ENCODE measurements at regions not wholly inside any gene's neighbourhood (a gene's known extent, or its start where the extent isn't known, plus 50 kb on each side); places are given as distances from the start of the nearest gene placed in this dataset.

GRCh38 chr5:12125895-12126294 is 221.6 kb upstream of the CTNND2 start:
- TF ChIP-seq CTCF (IDR thresholded peaks at IDR 0.05; ENCODE audit: poor library complexity) (no peak), EZH2phosphoT487 (IDR thresholded peaks at IDR 0.05; ENCODE audit: low read depth, severe bottlenecking, unreplicated experiment) (no peak), EZH2 (IDR thresholded peaks at IDR 0.05; ENCODE audit: borderline replicate concordance) (no peak)
- H3K9me3 ChIP-seq (ENCODE audit: low read depth): no peaks in the 10 kb centered on the region
- no peaks in the 10 kb centered on the region for H3K36me3 ChIP-seq (replicated peaks; ENCODE audit: insufficient read depth, low read depth)
- DNase-seq (ENCODE audit: low spot score): no peak
- H3K4me2 ChIP-seq: no peak overlapping the region
- H3K4me1 ChIP-seq (ENCODE audit: insufficient read depth): no peaks in the 10 kb centered on the region
- H2AFZ ChIP-seq: no peak overlapping the region
- no peaks in the 10 kb centered on the region for H3K27me3 ChIP-seq
- WGBS (ENCODE audit: low lambda C conversion rate, missing lambda C conversion rate): 99% methylated on average over 7 of the region's 7 CpGs
- no peaks in the 10 kb centered on the region for H3K79me2 ChIP-seq
- H3K27ac ChIP-seq: no peak overlapping the region
- H4K20me1 ChIP-seq (ENCODE audit: insufficient read depth, poor library complexity, severe bottlenecking): no peaks in the 10 kb centered on the region
- H3K9me2 ChIP-seq (replicated peaks; ENCODE audit: insufficient read depth): no peaks in the 10 kb centered on the region
- H3K4me3 ChIP-seq: no peak overlapping the region

GRCh38 chr5:12119657-12120056 is 215.4 kb upstream of the CTNND2 start:
- no peak for TF ChIP-seq EZH2phosphoT487 (IDR thresholded peaks at IDR 0.05; ENCODE audit: low read depth, severe bottlenecking, unreplicated experiment)
- no peak for TF ChIP-seq CTCF (IDR thresholded peaks at IDR 0.05; ENCODE audit: poor library complexity)
- TF ChIP-seq EZH2 (IDR thresholded peaks at IDR 0.05; ENCODE audit: borderline replicate concordance): no peak
- 67% methylated on average over 3 of the region's 3 CpGs for WGBS (ENCODE audit: low lambda C conversion rate, missing lambda C conversion rate)
- no peaks in the 10 kb centered on the region for H3K36me3 ChIP-seq (replicated peaks; ENCODE audit: insufficient read depth, low read depth)

GRCh38 chr5:12114075-12114474 is 209.8 kb upstream of the CTNND2 start:
- H3K4me1 ChIP-seq (ENCODE audit: insufficient read depth): peaks cover 6% of the 10 kb centered on the region
- no peaks in the 10 kb centered on the region for H3K36me3 ChIP-seq (replicated peaks; ENCODE audit: insufficient read depth, low read depth)
- no peak overlapping the region for H3K27ac ChIP-seq
- no peaks in the 10 kb centered on the region for H3K27me3 ChIP-seq
- no peaks in the 10 kb centered on the region for H3K9me3 ChIP-seq (ENCODE audit: low read depth)
- WGBS (ENCODE audit: low lambda C conversion rate, missing lambda C conversion rate): 97% methylated on average over 1 of the region's 1 CpG
- H3K9me2 ChIP-seq (replicated peaks; ENCODE audit: insufficient read depth): no peaks in the 10 kb centered on the region
- no peak overlapping the region for H3K4me2 ChIP-seq
- no peak for DNase-seq (ENCODE audit: low spot score)
- no peaks in the 10 kb centered on the region for H3K79me2 ChIP-seq
- H3K4me3 ChIP-seq: no peak overlapping the region
- TF ChIP-seq CTCF (IDR thresholded peaks at IDR 0.05; ENCODE audit: poor library complexity) (no peak), EZH2 (IDR thresholded peaks at IDR 0.05; ENCODE audit: borderline replicate concordance) (no peak), EZH2phosphoT487 (IDR thresholded peaks at IDR 0.05; ENCODE audit: low read depth, severe bottlenecking, unreplicated experiment) (no peak)
- H4K20me1 ChIP-seq (ENCODE audit: insufficient read depth, poor library complexity, severe bottlenecking): no peaks in the 10 kb centered on the region
- H2AFZ ChIP-seq: no peak overlapping the region

More at GRCh38 chr5:12119657-12120056, 215.4 kb upstream of the CTNND2 start:
- Histone ChIP-seq H3K79me2 (no peaks in the 10 kb centered on the region), H3K27me3 (no peaks in the 10 kb centered on the region), H3K4me2 (no peak overlapping the region), H3K4me3 (no peak overlapping the region), H3K9me3 (ENCODE audit: low read depth) (no peaks in the 10 kb centered on the region), H3K27ac (no peak overlapping the region), H4K20me1 (ENCODE audit: insufficient read depth, poor library complexity, severe bottlenecking) (no peaks in the 10 kb centered on the region), H3K4me1 (ENCODE audit: insufficient read depth) (no peaks in the 10 kb centered on the region), H3K9me2 (replicated peaks; ENCODE audit: insufficient read depth) (no peaks in the 10 kb centered on the region), H2AFZ (no peak overlapping the region)
- DNase-seq (ENCODE audit: low spot score): no peak

GRCh38 chr5:12113062-12113461 is 208.8 kb upstream of the CTNND2 start:
- Histone ChIP-seq H2AFZ (no peak overlapping the region), H3K4me2 (no peak overlapping the region), H3K9me2 (replicated peaks; ENCODE audit: insufficient read depth) (no peaks in the 10 kb centered on the region), H3K4me3 (no peak overlapping the region), H4K20me1 (ENCODE audit: insufficient read depth, poor library complexity, severe bottlenecking) (no peaks in the 10 kb centered on the region), H3K27me3 (no peaks in the 10 kb centered on the region), H3K9me3 (ENCODE audit: low read depth) (no peaks in the 10 kb centered on the region), H3K79me2 (no peaks in the 10 kb centered on the region), H3K36me3 (replicated peaks; ENCODE audit: insufficient read depth, low read depth) (no peaks in the 10 kb centered on the region), H3K4me1 (ENCODE audit: insufficient read depth) (peaks cover 6% of the 10 kb centered on the region), H3K27ac (no peak overlapping the region)
- WGBS (ENCODE audit: low lambda C conversion rate, missing lambda C conversion rate): 72% methylated on average over 3 of the region's 3 CpGs
- DNase-seq (ENCODE audit: low spot score): no peak
- TF ChIP-seq EZH2phosphoT487 (IDR thresholded peaks at IDR 0.05; ENCODE audit: low read depth, severe bottlenecking, unreplicated experiment) (no peak), EZH2 (IDR thresholded peaks at IDR 0.05; ENCODE audit: borderline replicate concordance) (no peak), CTCF (IDR thresholded peaks at IDR 0.05; ENCODE audit: poor library complexity) (no peak)

All from hepatocyte (in vitro differentiated cells).